HFF-Myc (cell line): ENCODE measurements at regions not wholly inside any gene's neighbourhood (a gene's known extent, or its start where the extent isn't known, plus 50 kb on each side); places are given as distances from the start of the nearest gene placed in this dataset.

Experiments
- DNase-seq: peaks from one replicate; pipeline ENCODE4 v3.0.0-alpha.2; 2011; ENCODE audit warnings: low read depth; ENCODE audit errors: extremely low read depth
- H3K4me3 ChIP-seq: replicated peaks from 2 replicates; pipeline ENCODE4 v1.5.1; 2011; ENCODE audit warnings: low read depth, mild to moderate bottlenecking, control low read depth, low read length
- CTCF ChIP-seq: IDR thresholded peaks from 2 replicates; pipeline ENCODE4 v1.5.1; 2012; ENCODE audit warnings: mild to moderate bottlenecking, low read depth, low read length, control low read depth; ENCODE audit errors: missing control alignments

- no peak overlapping the region for H3K4me3 ChIP-seq
- TF ChIP-seq CTCF: no peak
- no peak for DNase-seq
These were observed 1485.9 kb downstream of the PLA2G4A start for GRCh38 chr1:188314557-188315137.

GRCh38 chr1:188317894-188318293 lies 1489.1 kb downstream of the PLA2G4A start:
- no peak for DNase-seq
- no peak overlapping the region for H3K4me3 ChIP-seq
- no peak for TF ChIP-seq CTCF

- DNase-seq: no peak
- H3K4me3 ChIP-seq: no peak overlapping the region
- no peak for TF ChIP-seq CTCF
These were observed 1496.5 kb downstream of the PLA2G4A start for GRCh38 chr1:188325211-188325610.

- no peak for DNase-seq
- no peak for TF ChIP-seq CTCF
- H3K4me3 ChIP-seq: no peak overlapping the region
These were observed 1515.2 kb downstream of the PLA2G4A start for GRCh38 chr1:188343914-188344313.

- no peak overlapping the region for H3K4me3 ChIP-seq
- no peak for DNase-seq
- TF ChIP-seq CTCF: no peak
These were observed 1521.4 kb downstream of the PLA2G4A start for GRCh38 chr1:188350104-188350503.

- TF ChIP-seq CTCF: no peak
- H3K4me3 ChIP-seq: no peak overlapping the region
- no peak for DNase-seq
These were observed 1526.3 kb downstream of the PLA2G4A start for GRCh38 chr1:188355082-188355481.

GRCh38 chr1:188355847-188356246 lies 1527.1 kb downstream of the PLA2G4A start:
- H3K4me3 ChIP-seq: no peak overlapping the region
- DNase-seq: no peak
- TF ChIP-seq CTCF: no peak
